ENCODE measurements at regions not wholly inside any gene's neighbourhood (a gene's known extent, or its start where the extent isn't known, plus 50 kb on each side); places are given as distances from the start of the nearest gene placed in this dataset.

DNA sequence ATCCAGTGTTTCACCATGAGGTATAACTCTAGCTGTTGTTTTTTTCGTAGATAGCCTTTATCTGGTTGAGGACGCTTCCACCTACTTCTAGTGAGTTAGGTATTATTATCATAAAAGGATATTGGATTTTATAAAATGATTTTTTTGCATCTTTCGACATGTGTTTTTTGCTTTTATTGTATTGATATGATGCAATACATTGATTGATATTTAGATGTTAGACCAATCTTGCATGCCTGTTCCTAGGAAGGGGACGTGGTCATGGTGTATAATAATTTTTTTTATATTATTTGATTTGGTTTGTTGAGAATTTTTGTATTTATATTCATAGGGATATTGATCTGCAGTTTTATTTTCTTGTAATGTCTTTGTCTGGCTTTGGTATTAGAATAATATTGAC, 193.3 kb downstream of the HS3ST3B1 start:
- no peak overlapping the region for H3K4me3 ChIP-seq (ENCODE audit: low read depth in 1 of 2, low read length in 2 of 2)
- H3K27ac ChIP-seq (ENCODE audit: low read length), result no peak overlapping the region
- H3K27me3 ChIP-seq (ENCODE audit: low read depth, low read length), result no peaks in the 10 kb centered on the region
- H3K36me3 ChIP-seq (ENCODE audit: control insufficient read depth in 1 of 2, insufficient read depth in 2 of 2, low read length in 2 of 2), result no peaks in the 10 kb centered on the region
- H3K9me3 ChIP-seq (ENCODE audit: control insufficient read depth in 1 of 2, low read length in 2 of 2), result peaks cover 0 to 10% of the 10 kb centered on the region in 2 donors
- no peaks in the 10 kb centered on the region for H3K4me1 ChIP-seq (ENCODE audit: control insufficient read depth in 1 of 2, insufficient read depth in 2 of 2, low read length in 2 of 2)

DNA sequence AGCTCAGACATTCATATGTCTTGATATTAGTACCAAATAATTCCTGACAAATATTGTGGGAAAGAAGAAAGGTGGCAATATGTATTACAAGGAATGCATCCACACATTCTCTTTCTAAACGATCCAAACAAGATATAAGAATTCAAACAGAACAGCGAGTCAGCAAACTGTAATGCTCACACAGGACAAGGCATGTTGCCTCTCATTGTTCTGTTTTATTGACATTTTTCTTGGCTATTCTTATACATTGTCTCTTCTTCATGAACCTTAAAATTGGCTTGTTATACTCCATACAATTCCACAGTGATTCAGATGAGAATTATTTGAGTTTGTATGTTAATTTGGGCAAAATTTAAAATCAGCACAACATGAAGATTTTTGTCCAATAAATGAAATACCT, 189.1 kb downstream of the HS3ST3B1 start:
- peaks cover 0 to 2% of the 10 kb centered on the region in 2 donors for H3K9me3 ChIP-seq (ENCODE audit: control insufficient read depth in 1 of 2, low read length in 2 of 2)
- no peaks in the 10 kb centered on the region for H3K27me3 ChIP-seq (ENCODE audit: low read depth, low read length)
- no peak overlapping the region for H3K27ac ChIP-seq (ENCODE audit: low read length)
- H3K4me3 ChIP-seq (ENCODE audit: low read depth in 1 of 2, low read length in 2 of 2), result no peak overlapping the region
- no peaks in the 10 kb centered on the region for H3K4me1 ChIP-seq (ENCODE audit: control insufficient read depth in 1 of 2, insufficient read depth in 2 of 2, low read length in 2 of 2)
- H3K36me3 ChIP-seq (ENCODE audit: control insufficient read depth in 1 of 2, insufficient read depth in 2 of 2, low read length in 2 of 2), result no peaks in the 10 kb centered on the region

DNA sequence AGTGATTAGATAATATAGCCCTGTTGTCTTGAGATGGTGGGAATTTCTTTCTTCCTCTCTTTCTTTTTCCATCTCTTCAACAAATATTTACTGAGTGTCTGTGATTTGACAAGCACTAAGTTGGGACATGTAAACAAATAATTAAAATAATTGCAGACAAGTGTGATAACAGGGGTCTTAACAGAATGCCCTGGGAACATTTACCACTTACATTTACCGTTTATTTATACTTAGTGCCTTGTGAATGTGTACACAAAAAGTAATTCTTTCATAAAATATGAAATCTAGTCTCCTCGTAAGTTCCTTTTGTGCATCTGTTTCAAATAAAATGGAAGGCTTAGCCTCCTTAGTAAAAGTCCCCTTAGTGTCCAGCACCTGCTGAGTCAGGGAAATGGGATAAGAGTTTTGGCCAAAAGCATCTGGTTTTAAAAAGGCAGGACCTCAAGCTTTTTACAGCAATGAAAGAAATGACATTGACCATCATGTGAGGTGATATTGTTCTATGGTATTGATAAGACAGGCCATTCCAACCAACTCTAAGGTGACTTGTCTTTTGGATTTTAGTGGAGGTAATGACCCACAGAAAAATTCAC, 188.2 kb downstream of the HS3ST3B1 start:
- Histone ChIP-seq H3K27ac (ENCODE audit: low read length) (no peak overlapping the region), H3K36me3 (ENCODE audit: control insufficient read depth in 1 of 2, insufficient read depth in 2 of 2, low read length in 2 of 2) (no peaks in the 10 kb centered on the region), H3K9me3 (ENCODE audit: control insufficient read depth in 1 of 2, low read length in 2 of 2) (no peaks in the 10 kb centered on the region), H3K4me1 (ENCODE audit: control insufficient read depth in 1 of 2, insufficient read depth in 2 of 2, low read length in 2 of 2) (no peaks in the 10 kb centered on the region), H3K4me3 (ENCODE audit: low read depth in 1 of 2, low read length in 2 of 2) (no peak overlapping the region), H3K27me3 (ENCODE audit: low read depth, low read length) (no peaks in the 10 kb centered on the region)

DNA sequence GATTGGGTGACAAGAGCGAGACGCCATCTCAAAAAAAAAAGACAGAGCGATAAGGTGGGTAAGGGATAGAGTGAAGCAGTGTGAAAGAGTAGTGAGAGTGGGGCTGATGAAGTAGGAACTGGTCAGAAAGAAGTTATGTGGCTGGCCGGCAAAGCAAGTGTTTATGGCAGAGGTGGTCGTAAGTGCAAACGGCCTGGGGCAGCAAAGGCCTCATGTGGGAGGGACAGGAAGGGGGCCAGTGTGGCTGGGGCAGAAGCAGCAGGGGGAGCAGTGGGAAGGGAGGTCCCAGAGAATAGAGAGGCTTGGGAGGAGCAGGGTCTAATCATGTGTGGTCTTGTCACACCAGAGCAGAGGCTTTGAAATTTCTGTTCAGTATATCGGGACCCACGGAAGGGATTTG, 186.2 kb downstream of the HS3ST3B1 start:
- H3K4me3 ChIP-seq (ENCODE audit: low read depth in 1 of 2, low read length in 2 of 2), result no peak overlapping the region
- no peaks in the 10 kb centered on the region for H3K36me3 ChIP-seq (ENCODE audit: control insufficient read depth in 1 of 2, insufficient read depth in 2 of 2, low read length in 2 of 2)
- H3K27ac ChIP-seq (ENCODE audit: low read length), result no peak overlapping the region
- no peaks in the 10 kb centered on the region for H3K9me3 ChIP-seq (ENCODE audit: control insufficient read depth in 1 of 2, low read length in 2 of 2)
- no peaks in the 10 kb centered on the region for H3K27me3 ChIP-seq (ENCODE audit: low read depth, low read length)
- no peaks in the 10 kb centered on the region for H3K4me1 ChIP-seq (ENCODE audit: control insufficient read depth in 1 of 2, insufficient read depth in 2 of 2, low read length in 2 of 2)

DNA sequence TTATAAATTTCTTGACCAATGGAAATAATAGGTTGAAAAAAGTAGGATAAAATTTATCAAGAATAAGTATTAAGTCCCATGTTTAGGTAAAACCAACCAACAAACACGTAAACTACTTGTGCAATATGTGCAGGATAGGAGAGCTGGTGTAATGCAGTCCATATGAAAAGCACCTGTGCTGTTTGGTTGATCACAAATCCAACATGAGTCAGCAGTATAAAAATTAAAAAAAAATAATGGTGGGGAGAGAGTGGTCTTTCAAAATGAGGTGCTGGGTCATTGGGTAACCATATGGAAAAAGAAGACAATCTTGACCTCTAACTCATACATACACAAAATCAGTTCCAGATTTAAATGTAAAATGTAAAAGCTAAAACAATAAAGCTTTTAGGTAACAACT, 181.8 kb downstream of the HS3ST3B1 start:
- Histone ChIP-seq H3K27ac (ENCODE audit: low read length) (no peak overlapping the region), H3K4me3 (ENCODE audit: low read depth in 1 of 2, low read length in 2 of 2) (no peak overlapping the region)

DNA sequence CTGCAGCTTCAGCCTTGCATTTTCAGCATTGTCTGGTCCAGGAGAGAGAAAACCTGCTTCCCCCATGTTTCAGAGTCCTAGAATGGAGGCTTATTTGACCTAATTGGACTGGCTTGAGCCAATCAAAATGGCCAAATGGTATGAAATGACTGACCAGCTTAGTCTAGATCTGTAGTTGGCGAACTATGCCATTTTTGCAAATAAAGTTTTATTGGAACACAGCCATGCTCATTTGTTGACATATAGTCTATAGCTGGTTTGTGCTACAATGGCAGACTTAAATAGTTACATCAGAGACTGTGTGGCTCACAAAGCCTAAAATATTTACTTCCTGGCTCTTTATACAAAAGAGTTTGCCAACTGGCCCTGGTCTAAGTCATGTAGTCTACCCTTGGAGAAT, 180.8 kb downstream of the HS3ST3B1 start:
- no peak overlapping the region for H3K4me3 ChIP-seq (ENCODE audit: low read depth in 1 of 2, low read length in 2 of 2)
- no peaks in the 10 kb centered on the region for H3K9me3 ChIP-seq (ENCODE audit: control insufficient read depth in 1 of 2, low read length in 2 of 2)
- H3K36me3 ChIP-seq (ENCODE audit: control insufficient read depth in 1 of 2, insufficient read depth in 2 of 2, low read length in 2 of 2), result no peaks in the 10 kb centered on the region
- H3K27me3 ChIP-seq (ENCODE audit: low read depth, low read length), result no peaks in the 10 kb centered on the region
- no peak overlapping the region for H3K27ac ChIP-seq (ENCODE audit: low read length)
- no peaks in the 10 kb centered on the region for H3K4me1 ChIP-seq (ENCODE audit: control insufficient read depth in 1 of 2, insufficient read depth in 2 of 2, low read length in 2 of 2)

More for the DNA sequence above, 181.8 kb downstream of the HS3ST3B1 start:
- H3K9me3 ChIP-seq (ENCODE audit: control insufficient read depth in 1 of 2, low read length in 2 of 2), result no peaks in the 10 kb centered on the region
- no peaks in the 10 kb centered on the region for H3K4me1 ChIP-seq (ENCODE audit: control insufficient read depth in 1 of 2, insufficient read depth in 2 of 2, low read length in 2 of 2)
- H3K36me3 ChIP-seq (ENCODE audit: control insufficient read depth in 1 of 2, insufficient read depth in 2 of 2, low read length in 2 of 2), result no peaks in the 10 kb centered on the region
- H3K27me3 ChIP-seq (ENCODE audit: low read depth, low read length), result no peaks in the 10 kb centered on the region

DNA sequence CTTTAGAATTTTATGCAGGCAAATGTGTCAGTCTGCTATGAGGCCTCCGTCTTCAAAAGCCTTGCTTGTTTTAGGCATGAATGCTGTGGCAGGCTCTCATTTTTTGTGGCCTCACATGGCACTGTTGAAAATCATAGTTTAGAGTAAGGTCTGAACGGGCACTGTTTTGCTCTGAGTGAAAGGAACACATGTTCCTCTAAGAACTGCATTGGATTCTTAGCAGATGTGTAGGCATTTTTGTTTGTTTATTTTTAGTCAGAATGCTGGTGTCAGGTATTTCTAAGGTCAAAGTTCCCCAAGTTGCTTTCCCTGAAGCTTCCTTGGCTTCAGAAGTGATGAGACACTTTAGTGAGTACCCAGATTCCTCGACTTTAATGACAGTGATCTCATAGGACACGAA, 173.7 kb downstream of the HS3ST3B1 start:
- H3K9me3 ChIP-seq (ENCODE audit: control insufficient read depth in 1 of 2, low read length in 2 of 2), result no peaks in the 10 kb centered on the region
- no peaks in the 10 kb centered on the region for H3K36me3 ChIP-seq (ENCODE audit: control insufficient read depth in 1 of 2, insufficient read depth in 2 of 2, low read length in 2 of 2)
- H3K4me3 ChIP-seq (ENCODE audit: low read depth in 1 of 2, low read length in 2 of 2), result no peak overlapping the region
- H3K4me1 ChIP-seq (ENCODE audit: control insufficient read depth in 1 of 2, insufficient read depth in 2 of 2, low read length in 2 of 2), result no peaks in the 10 kb centered on the region
- H3K27ac ChIP-seq (ENCODE audit: low read length), result no peak overlapping the region
- no peaks in the 10 kb centered on the region for H3K27me3 ChIP-seq (ENCODE audit: low read depth, low read length)

DNA sequence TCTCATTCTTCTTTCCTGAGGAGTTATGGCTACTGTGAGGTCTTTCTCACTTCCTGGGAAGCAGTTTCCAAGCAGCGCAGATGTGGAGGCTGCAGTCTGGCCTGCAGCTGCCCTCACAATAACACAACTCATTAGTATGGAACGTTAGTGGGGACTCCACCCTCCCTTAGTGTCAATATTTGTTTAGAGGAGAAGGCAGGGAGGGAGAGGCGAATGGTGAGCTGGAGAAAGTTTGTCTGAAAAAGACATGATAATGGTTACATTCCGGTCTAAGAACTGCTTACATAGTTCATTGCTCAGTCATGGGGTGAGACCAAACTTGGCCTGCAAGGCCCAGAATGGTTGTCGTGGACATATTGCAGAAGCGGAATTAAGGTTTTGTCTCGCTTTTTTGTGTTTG, 170.2 kb downstream of the HS3ST3B1 start:
- no peaks in the 10 kb centered on the region for H3K27me3 ChIP-seq (ENCODE audit: low read depth, low read length)
- H3K36me3 ChIP-seq (ENCODE audit: control insufficient read depth in 1 of 2, insufficient read depth in 2 of 2, low read length in 2 of 2), result no peaks in the 10 kb centered on the region
- no peaks in the 10 kb centered on the region for H3K9me3 ChIP-seq (ENCODE audit: control insufficient read depth in 1 of 2, low read length in 2 of 2)
- no peak overlapping the region for H3K27ac ChIP-seq (ENCODE audit: low read length)
- no peak overlapping the region for H3K4me3 ChIP-seq (ENCODE audit: low read depth in 1 of 2, low read length in 2 of 2)
- no peaks in the 10 kb centered on the region for H3K4me1 ChIP-seq (ENCODE audit: control insufficient read depth in 1 of 2, insufficient read depth in 2 of 2, low read length in 2 of 2)

DNA sequence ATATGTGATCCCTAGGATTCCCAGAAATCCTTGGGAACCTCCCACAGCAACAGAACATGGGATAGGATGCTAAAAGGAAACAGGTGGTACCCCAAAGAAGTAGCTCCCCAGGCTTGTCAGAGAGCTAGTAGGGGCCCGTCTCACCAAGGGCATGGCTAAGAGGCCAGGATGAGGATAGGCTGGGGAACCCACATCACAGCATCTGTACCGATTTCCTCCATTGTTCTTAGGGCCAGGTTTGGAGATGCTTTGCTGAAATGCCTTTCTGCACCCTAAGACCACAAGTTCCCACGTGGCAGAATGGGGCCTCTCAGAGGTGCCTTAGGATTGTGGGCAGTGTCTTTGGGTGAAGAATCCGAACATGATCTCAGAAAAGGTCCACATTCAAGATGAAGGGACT, 169.5 kb downstream of the HS3ST3B1 start:
- Histone ChIP-seq H3K36me3 (ENCODE audit: control insufficient read depth in 1 of 2, insufficient read depth in 2 of 2, low read length in 2 of 2) (no peaks in the 10 kb centered on the region), H3K9me3 (ENCODE audit: control insufficient read depth in 1 of 2, low read length in 2 of 2) (no peaks in the 10 kb centered on the region), H3K27me3 (ENCODE audit: low read depth, low read length) (no peaks in the 10 kb centered on the region), H3K27ac (ENCODE audit: low read length) (no peak overlapping the region), H3K4me1 (ENCODE audit: control insufficient read depth in 1 of 2, insufficient read depth in 2 of 2, low read length in 2 of 2) (no peaks in the 10 kb centered on the region), H3K4me3 (ENCODE audit: low read depth in 1 of 2, low read length in 2 of 2) (no peak overlapping the region)

DNA sequence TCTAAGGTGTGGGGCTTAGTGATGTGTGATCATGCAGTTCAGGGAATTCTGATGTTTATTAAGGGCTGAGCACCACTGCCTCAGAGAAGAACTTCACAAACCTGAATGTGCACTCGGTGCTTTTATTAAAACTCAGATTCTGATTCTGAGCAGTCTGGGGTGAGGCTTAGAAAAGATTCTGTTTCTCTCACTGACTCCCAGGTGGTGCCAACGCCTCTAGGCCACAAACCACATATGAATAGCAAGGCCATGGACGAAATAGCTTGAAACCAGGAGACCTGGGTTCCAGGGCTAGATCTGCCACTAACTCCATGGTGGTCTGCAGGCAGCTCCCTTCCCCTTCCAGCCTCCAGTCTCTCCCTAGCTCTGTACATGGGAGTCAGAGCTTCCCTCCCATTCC, 169.1 kb downstream of the HS3ST3B1 start:
- H3K27ac ChIP-seq (ENCODE audit: low read length), result no peak overlapping the region
- no peaks in the 10 kb centered on the region for H3K9me3 ChIP-seq (ENCODE audit: control insufficient read depth in 1 of 2, low read length in 2 of 2)
- H3K4me1 ChIP-seq (ENCODE audit: control insufficient read depth in 1 of 2, insufficient read depth in 2 of 2, low read length in 2 of 2), result no peaks in the 10 kb centered on the region
- no peaks in the 10 kb centered on the region for H3K27me3 ChIP-seq (ENCODE audit: low read depth, low read length)
- no peak overlapping the region for H3K4me3 ChIP-seq (ENCODE audit: low read depth in 1 of 2, low read length in 2 of 2)
- no peaks in the 10 kb centered on the region for H3K36me3 ChIP-seq (ENCODE audit: control insufficient read depth in 1 of 2, insufficient read depth in 2 of 2, low read length in 2 of 2)

DNA sequence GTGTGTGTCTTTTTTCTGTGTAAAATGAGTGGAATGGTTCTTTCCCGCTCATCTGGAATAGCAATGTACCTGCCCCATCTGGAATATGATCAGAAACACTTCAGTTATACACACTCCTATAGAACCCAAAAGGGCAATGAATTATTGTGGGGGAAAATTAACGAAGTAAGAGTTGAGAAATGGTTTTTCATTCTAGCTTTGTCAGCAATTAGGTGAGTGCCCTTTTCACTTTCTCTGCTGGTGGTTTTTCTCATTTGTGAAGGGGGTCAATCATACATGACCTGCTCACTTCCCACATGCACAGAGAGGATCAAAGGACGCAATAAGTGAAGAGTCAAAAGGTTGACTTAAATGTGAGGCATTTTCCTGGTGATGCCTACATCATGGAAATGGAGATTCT, 168.0 kb downstream of the HS3ST3B1 start:
- Histone ChIP-seq H3K27ac (ENCODE audit: low read length) (no peak overlapping the region), H3K27me3 (ENCODE audit: low read depth, low read length) (no peaks in the 10 kb centered on the region), H3K4me1 (ENCODE audit: control insufficient read depth in 1 of 2, insufficient read depth in 2 of 2, low read length in 2 of 2) (no peaks in the 10 kb centered on the region)

DNA sequence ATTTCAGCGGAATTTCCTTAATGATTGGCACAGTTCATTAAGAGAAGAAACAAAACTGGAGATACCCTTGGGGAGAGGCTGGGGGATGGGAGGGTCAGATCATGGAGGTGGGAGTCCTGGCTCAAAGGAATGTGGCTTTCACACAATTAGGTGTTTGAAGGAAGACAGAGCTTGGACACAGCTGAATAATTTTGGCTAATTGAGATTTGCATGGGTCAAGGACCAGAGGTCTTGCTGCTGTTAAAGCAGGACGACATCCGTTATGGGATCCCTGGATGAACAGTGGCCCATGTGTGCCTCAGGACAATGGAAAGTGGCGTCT, 160.3 kb downstream of the HS3ST3B1 start:
- Histone ChIP-seq H3K36me3 (ENCODE audit: control insufficient read depth in 1 of 2, insufficient read depth in 2 of 2, low read length in 2 of 2) (no peaks in the 10 kb centered on the region), H3K27me3 (ENCODE audit: low read depth, low read length) (no peaks in the 10 kb centered on the region), H3K4me1 (ENCODE audit: control insufficient read depth in 1 of 2, insufficient read depth in 2 of 2, low read length in 2 of 2) (no peaks in the 10 kb centered on the region), H3K4me3 (ENCODE audit: low read depth in 1 of 2, low read length in 2 of 2) (no peak overlapping the region), H3K9me3 (ENCODE audit: control insufficient read depth in 1 of 2, low read length in 2 of 2) (no peaks in the 10 kb centered on the region), H3K27ac (ENCODE audit: low read length) (no peak overlapping the region)

More for the DNA sequence above, 168.0 kb downstream of the HS3ST3B1 start:
- Histone ChIP-seq H3K4me3 (ENCODE audit: low read depth in 1 of 2, low read length in 2 of 2) (no peak overlapping the region), H3K36me3 (ENCODE audit: control insufficient read depth in 1 of 2, insufficient read depth in 2 of 2, low read length in 2 of 2) (no peaks in the 10 kb centered on the region), H3K9me3 (ENCODE audit: control insufficient read depth in 1 of 2, low read length in 2 of 2) (no peaks in the 10 kb centered on the region)
